CD4-positive, alpha-beta T cell (primary cell): ENCODE measurements at regions not wholly inside any gene's neighbourhood (a gene's known extent, or its start where the extent isn't known, plus 50 kb on each side); places are given as distances from the start of the nearest gene placed in this dataset.

Experiments
- ATAC-seq: fragments of 200-7000 bp; cut with Tn5 transposase; one replicate; pipeline ENCODE4 v1.10.0; 2022; ENCODE audit warnings: mild to moderate bottlenecking; ENCODE audit not compliant: poor library complexity
- CTCF ChIA-PET: fragments of 350-600 bp; sonication (Branson Sonifier 250); formaldehyde crosslinking; loops from one replicate; lab custom pipeline; 2021; ENCODE audit warnings: antibody characterized with exemption, inconsistent platforms; lab: Charles Lee
- POLR2A ChIA-PET: fragments of 350-600 bp; sonication (Branson Sonifier 250); formaldehyde crosslinking; loops from one replicate; lab custom pipeline; 2021; ENCODE audit warnings: antibody characterized with exemption, inconsistent platforms; lab: Charles Lee
- DNase-seq, 14 experiments: peaks; one replicate each; pipeline ENCODE4 v3.0.0-alpha.2; 2013 to 2020; ENCODE audit warnings: mixed read lengths in 2 of 14
- H3K27ac ChIP-seq, 2 donors: one replicate each; pipeline versions ENCODE4 v1.5.1 to v1.7.0; 2013; ENCODE audit warnings: low read length in 2 of 2, low read depth in 1 of 2, mild to moderate bottlenecking in 1 of 2
- H3K27me3 ChIP-seq, 2 experiments: 1 replicate in 1 of 2; 2 replicates in 1 of 2; pipeline versions ENCODE4 v1.6.1 to v1.7.0; 2013; ENCODE audit warnings: low read length in 2 of 2, control low read depth in 1 of 2, mild to moderate bottlenecking in 1 of 2, moderate library complexity in 1 of 2; ENCODE audit not compliant: insufficient read depth in 2 of 2, control insufficient read depth in 1 of 2
- H3K36me3 ChIP-seq: one replicate; pipeline ENCODE4 v1.6.1; 2013; ENCODE audit warnings: low read length, control low read depth; ENCODE audit not compliant: insufficient read depth
- H3K4me1 ChIP-seq: one replicate; pipeline ENCODE4 v1.6.1; 2013; ENCODE audit warnings: low read length, control low read depth; ENCODE audit not compliant: insufficient read depth
- H3K4me3 ChIP-seq: one replicate; pipeline ENCODE4 v1.5.1; 2013; ENCODE audit warnings: mild to moderate bottlenecking, low read length, moderate library complexity
- H3K9me3 ChIP-seq, 2 experiments: 1 replicate in 1 of 2; 2 replicates in 1 of 2; pipeline versions ENCODE4 v1.6.1 to v1.7.0; 2013; ENCODE audit warnings: low read length in 2 of 2, mild to moderate bottlenecking in 2 of 2, control low read depth in 1 of 2, moderate library complexity in 1 of 2; ENCODE audit not compliant: control insufficient read depth in 1 of 2, insufficient read depth in 1 of 2
- H3K27ac Mint-ChIP-seq: one replicate; pipeline ENCODE4 v1.8.0; 2020; ENCODE audit warnings: mixed read lengths
- H3K27me3 Mint-ChIP-seq: one replicate; pipeline ENCODE4 v1.8.0; 2021; ENCODE audit warnings: mixed read lengths
- H3K36me3 Mint-ChIP-seq: one replicate; pipeline ENCODE4 v1.8.0; 2021; ENCODE audit warnings: low read depth, mixed read lengths
- H3K4me1 Mint-ChIP-seq: one replicate; pipeline ENCODE4 v1.8.0; 2021; ENCODE audit warnings: low read depth, mixed read lengths
- H3K4me3 Mint-ChIP-seq: one replicate; pipeline ENCODE4 v1.8.0; 2020; ENCODE audit warnings: mild to moderate bottlenecking, mixed read lengths
- H3K9me3 Mint-ChIP-seq: one replicate; pipeline ENCODE4 v1.8.0; 2020; ENCODE audit warnings: mixed read lengths
- intact Hi-C, 2 experiments: fragments of 100-400 bp; cut with DNase I in 1 of 2; cut with micrococcal nuclease in 1 of 2; formaldehyde crosslinking; loops; one replicate each; pipeline versions ENCODE4 v1.15.1 to v1.9.0; 2023 to 2025; cut with DNase I, micrococcal nuclease
- TF ChIP-seq, protein P1 (sequence below): fragments of 200-600 bp; IDR thresholded peaks from one replicate; pipeline ENCODE4 v1.8.0; 2022; ENCODE audit warnings: antibody characterized with exemption, mild to moderate bottlenecking

DNA sequence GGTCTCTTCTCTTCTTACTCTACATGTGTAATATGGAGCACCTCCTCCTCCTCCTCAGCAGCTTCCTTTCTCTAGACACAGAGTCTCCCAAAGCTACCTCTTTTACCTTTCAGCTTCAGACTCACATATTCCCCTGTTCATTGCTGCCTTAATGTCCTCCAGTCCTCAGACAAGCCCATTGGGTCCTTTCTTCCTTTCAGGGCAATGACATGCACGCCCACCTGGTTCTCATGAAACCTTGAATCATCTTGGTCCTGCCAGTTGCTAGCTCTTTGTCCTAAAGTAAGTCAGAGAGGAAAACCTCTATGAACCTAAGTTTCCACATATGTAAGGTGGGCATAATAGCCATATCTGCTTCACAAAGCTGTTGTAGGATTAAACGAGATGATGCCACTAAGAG, 227.0 kb downstream of the RPS24 start:
- Mint-ChIP-seq H3K27ac (no peak overlapping the region), H3K4me1 (no peaks in the 10 kb centered on the region), H3K4me3 (no peak overlapping the region), H3K9me3 (no peaks in the 10 kb centered on the region), H3K27me3 (no peaks in the 10 kb centered on the region), H3K36me3 (no peaks in the 10 kb centered on the region)
- intact Hi-C loops, result no loop called here
- DNase-seq, result no peak
- TF ChIP-seq, protein P1, sequence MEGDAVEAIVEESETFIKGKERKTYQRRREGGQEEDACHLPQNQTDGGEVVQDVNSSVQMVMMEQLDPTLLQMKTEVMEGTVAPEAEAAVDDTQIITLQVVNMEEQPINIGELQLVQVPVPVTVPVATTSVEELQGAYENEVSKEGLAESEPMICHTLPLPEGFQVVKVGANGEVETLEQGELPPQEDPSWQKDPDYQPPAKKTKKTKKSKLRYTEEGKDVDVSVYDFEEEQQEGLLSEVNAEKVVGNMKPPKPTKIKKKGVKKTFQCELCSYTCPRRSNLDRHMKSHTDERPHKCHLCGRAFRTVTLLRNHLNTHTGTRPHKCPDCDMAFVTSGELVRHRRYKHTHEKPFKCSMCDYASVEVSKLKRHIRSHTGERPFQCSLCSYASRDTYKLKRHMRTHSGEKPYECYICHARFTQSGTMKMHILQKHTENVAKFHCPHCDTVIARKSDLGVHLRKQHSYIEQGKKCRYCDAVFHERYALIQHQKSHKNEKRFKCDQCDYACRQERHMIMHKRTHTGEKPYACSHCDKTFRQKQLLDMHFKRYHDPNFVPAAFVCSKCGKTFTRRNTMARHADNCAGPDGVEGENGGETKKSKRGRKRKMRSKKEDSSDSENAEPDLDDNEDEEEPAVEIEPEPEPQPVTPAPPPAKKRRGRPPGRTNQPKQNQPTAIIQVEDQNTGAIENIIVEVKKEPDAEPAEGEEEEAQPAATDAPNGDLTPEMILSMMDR, result no peak
- POLR2A ChIA-PET, result no interaction called here
- H3K36me3 ChIP-seq, result no peaks in the 10 kb centered on the region
- H3K27ac ChIP-seq, result no peak overlapping the region
- H3K4me1 ChIP-seq, result no peaks in the 10 kb centered on the region
- no peak for ATAC-seq
- H3K4me3 ChIP-seq, result no peak overlapping the region
- H3K9me3 ChIP-seq, result no peaks in the 10 kb centered on the region
- CTCF ChIA-PET, result no interaction called here
- H3K27me3 ChIP-seq, result no peaks in the 10 kb centered on the region

DNA sequence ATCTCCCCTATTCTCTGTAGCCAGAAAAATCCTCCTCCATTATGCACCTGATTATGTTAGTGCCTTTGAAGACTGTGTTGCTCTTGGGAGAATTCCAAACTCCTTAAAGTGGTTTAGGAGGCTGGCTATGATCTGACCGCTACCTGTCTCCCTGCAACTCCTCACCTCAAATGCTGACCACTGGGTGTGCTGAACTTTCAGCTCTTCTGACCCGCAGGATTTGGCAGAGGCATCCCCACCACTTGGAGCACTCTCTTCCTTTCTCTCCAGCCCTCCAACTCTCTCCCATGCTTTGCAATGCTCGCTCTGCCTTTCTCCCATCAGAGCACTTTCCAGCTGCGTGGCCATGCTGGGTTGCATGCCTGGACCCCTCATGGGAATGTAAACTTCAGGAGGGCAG, 227.6 kb downstream of the RPS24 start:
- ATAC-seq (no peak), DNase-seq (no peak)
- no peak overlapping the region for H3K4me3 Mint-ChIP-seq
- H3K4me3 ChIP-seq, result no peak overlapping the region
- H3K27ac Mint-ChIP-seq, result no peak overlapping the region
- ChIA-PET CTCF (no interaction called here), POLR2A (no interaction called here)
- TF ChIP-seq, protein P1, result no peak
- H3K36me3 ChIP-seq, result no peaks in the 10 kb centered on the region
- H3K4me1 Mint-ChIP-seq, result no peaks in the 10 kb centered on the region
- no peaks in the 10 kb centered on the region for H3K9me3 Mint-ChIP-seq
- no peaks in the 10 kb centered on the region for H3K27me3 ChIP-seq
- intact Hi-C loops, result no loop called here
- no peaks in the 10 kb centered on the region for H3K9me3 ChIP-seq
- no peaks in the 10 kb centered on the region for H3K4me1 ChIP-seq
- no peaks in the 10 kb centered on the region for H3K27me3 Mint-ChIP-seq
- no peak overlapping the region for H3K27ac ChIP-seq
- H3K36me3 Mint-ChIP-seq, result no peaks in the 10 kb centered on the region

DNA sequence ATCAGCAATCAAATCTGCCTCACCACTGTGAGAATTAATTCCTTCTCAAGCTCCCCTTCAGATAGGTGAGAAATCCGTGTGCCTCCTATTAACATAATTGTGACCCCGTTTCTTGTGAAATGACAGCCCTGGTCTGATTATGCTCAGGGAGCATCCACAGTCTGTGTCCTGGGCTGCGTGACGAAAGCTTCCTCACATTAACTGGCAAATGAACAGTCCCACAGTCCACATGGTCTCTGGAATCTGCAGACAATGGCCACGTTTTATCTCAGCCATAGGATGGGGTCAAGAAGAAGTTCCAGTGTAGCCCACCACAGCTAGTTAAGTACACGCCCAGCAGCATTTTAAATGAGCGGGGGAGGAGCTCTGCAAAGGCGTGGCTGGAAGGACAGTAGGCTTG, 229.2 kb downstream of the RPS24 start:
- no peak for DNase-seq
- no peak overlapping the region for H3K4me3 Mint-ChIP-seq
- H3K36me3 Mint-ChIP-seq, result no peaks in the 10 kb centered on the region
- Histone ChIP-seq H3K4me1 (no peaks in the 10 kb centered on the region), H3K27me3 (no peaks in the 10 kb centered on the region), H3K9me3 (no peaks in the 10 kb centered on the region), H3K36me3 (no peaks in the 10 kb centered on the region), H3K27ac (no peak overlapping the region), H3K4me3 (no peak overlapping the region)
- H3K27me3 Mint-ChIP-seq, result no peaks in the 10 kb centered on the region
- TF ChIP-seq, protein P1, result no peak
- H3K4me1 Mint-ChIP-seq, result no peaks in the 10 kb centered on the region
- no peak for ATAC-seq
- no peak overlapping the region for H3K27ac Mint-ChIP-seq
- intact Hi-C loops, result no loop called here
- ChIA-PET POLR2A (no interaction called here), CTCF (no interaction called here)
- H3K9me3 Mint-ChIP-seq, result no peaks in the 10 kb centered on the region
